H9 (cell line): ENCODE measurements at regions not wholly inside any gene's neighbourhood (a gene's known extent, or its start where the extent isn't known, plus 50 kb on each side); places are given as distances from the start of the nearest gene placed in this dataset.

Experiments
- DNase-seq: peaks from one replicate; pipeline ENCODE4 v3.0.0-alpha.2; 2017
- H2AFZ ChIP-seq: one replicate; pipeline ENCODE4 v1.6.1; 2013; ENCODE audit warnings: mild to moderate bottlenecking, low read length, control low read depth, moderate library complexity
- H2AK5ac ChIP-seq: 2 replicates; pipeline ENCODE4 v1.6.1; 2013; ENCODE audit warnings: low read length, control low read depth, mixed read lengths; ENCODE audit not compliant: insufficient read length
- H2BK120ac ChIP-seq: one replicate; pipeline ENCODE4 v1.6.1; 2013; ENCODE audit warnings: low read depth, mild to moderate bottlenecking, low read length, control low read depth, inconsistent platforms; ENCODE audit not compliant: poor library complexity, severe bottlenecking
- H2BK12ac ChIP-seq: 2 replicates; pipeline ENCODE4 v1.6.1; 2013; ENCODE audit warnings: low read length, control low read depth, mixed read lengths, low read depth; ENCODE audit not compliant: insufficient read length
- H2BK15ac ChIP-seq: 2 replicates; pipeline ENCODE4 v1.6.1; 2013; ENCODE audit warnings: low read depth, low read length, control low read depth
- H2BK20ac ChIP-seq: one replicate; pipeline ENCODE4 v1.6.1; 2013; ENCODE audit warnings: low read depth, mild to moderate bottlenecking, low read length, control low read depth, inconsistent platforms; ENCODE audit not compliant: poor library complexity, severe bottlenecking
- H2BK5ac ChIP-seq: 2 replicates; pipeline ENCODE4 v1.6.1; 2013; ENCODE audit warnings: low read length, control low read depth, mixed read lengths; ENCODE audit not compliant: insufficient read length
- H3K14ac ChIP-seq: 2 replicates; pipeline ENCODE4 v1.6.1; 2013; ENCODE audit warnings: low read length, control low read depth; ENCODE audit not compliant: insufficient read depth
- H3K18ac ChIP-seq: 2 replicates; pipeline ENCODE4 v1.6.1; 2013; ENCODE audit warnings: low read depth, mild to moderate bottlenecking, mixed read lengths, low read length, control low read depth; ENCODE audit not compliant: insufficient read length
- H3K23ac ChIP-seq: 2 replicates; pipeline ENCODE4 v1.6.1; 2013; ENCODE audit warnings: low read length, control low read depth, mixed read lengths, low read depth; ENCODE audit not compliant: insufficient read length
- H3K23me2 ChIP-seq: 2 replicates; pipeline ENCODE4 v1.6.1; 2013; ENCODE audit warnings: low read depth, mild to moderate bottlenecking, mixed read lengths, low read length, control low read depth; ENCODE audit not compliant: insufficient read length, poor library complexity, severe bottlenecking
- H3K27ac ChIP-seq: 2 replicates; pipeline ENCODE4 v1.5.1; 2013; ENCODE audit warnings: low read length, control low read depth, mixed read lengths, low read depth; ENCODE audit not compliant: insufficient read length
- H3K27me3 ChIP-seq: 2 replicates; pipeline ENCODE4 v1.6.1; 2013; ENCODE audit warnings: low read length, control low read depth, inconsistent platforms; ENCODE audit not compliant: insufficient read depth
- H3K4ac ChIP-seq: 2 replicates; pipeline ENCODE4 v1.6.1; 2013; ENCODE audit warnings: low read depth, mild to moderate bottlenecking, control low read depth, inconsistent platforms, low read length, moderate library complexity
- H3K4me1 ChIP-seq: 2 replicates; pipeline ENCODE4 v1.6.1; 2013; ENCODE audit warnings: low read length, control low read depth, inconsistent platforms; ENCODE audit not compliant: insufficient read depth
- H3K4me2 ChIP-seq: 2 replicates; pipeline ENCODE4 v1.6.1; 2013; ENCODE audit warnings: low read length, control low read depth, mixed read lengths; ENCODE audit not compliant: insufficient read length, insufficient read depth
- H3K56ac ChIP-seq: 2 replicates; pipeline ENCODE4 v1.6.1; 2013; ENCODE audit warnings: low read depth, mild to moderate bottlenecking, mixed read lengths, low read length, control low read depth; ENCODE audit not compliant: insufficient read length
- H3K79me1 ChIP-seq: 2 replicates; pipeline ENCODE4 v1.6.1; 2013; ENCODE audit warnings: low read depth, mild to moderate bottlenecking, moderate library complexity, low read length, control low read depth, inconsistent platforms; ENCODE audit not compliant: insufficient read depth, poor library complexity, severe bottlenecking
- H3K79me2 ChIP-seq: 2 replicates; pipeline ENCODE4 v1.6.1; 2013; ENCODE audit warnings: low read length, control low read depth, inconsistent platforms; ENCODE audit not compliant: insufficient read depth
- H3K9ac ChIP-seq: 2 replicates; pipeline ENCODE4 v1.6.1; 2013; ENCODE audit warnings: low read length, control low read depth, mixed read lengths; ENCODE audit not compliant: insufficient read length; ENCODE audit errors: extremely low read depth
- H3K9me3 ChIP-seq: one replicate; pipeline ENCODE4 v1.6.1; 2013; ENCODE audit warnings: low read depth, low read length, inconsistent platforms; ENCODE audit not compliant: control insufficient read depth
- H3T11ph ChIP-seq: one replicate; pipeline ENCODE4 v1.6.1; 2013; ENCODE audit warnings: mild to moderate bottlenecking, low read length, control low read depth, inconsistent platforms
- H4K20me1 ChIP-seq: one replicate; pipeline ENCODE4 v1.6.1; 2013; ENCODE audit not compliant: control insufficient read depth, insufficient read length, insufficient read depth
- H4K5ac ChIP-seq: 2 replicates; pipeline ENCODE4 v1.6.1; 2013; ENCODE audit warnings: low read depth, mild to moderate bottlenecking, mixed read lengths, low read length, control low read depth; ENCODE audit not compliant: insufficient read length
- H4K8ac ChIP-seq: replicated peaks from 2 replicates; pipeline ENCODE4 v1.6.1; 2013; ENCODE audit warnings: low read length, control low read depth, mixed read lengths, low read depth; ENCODE audit not compliant: insufficient read length
- H4K91ac ChIP-seq: 2 replicates; pipeline ENCODE4 v1.6.1; 2013; ENCODE audit warnings: low read depth, mild to moderate bottlenecking, moderate library complexity, mixed read lengths, low read length, control low read depth; ENCODE audit not compliant: insufficient read length
- H3K27ac Mint-ChIP-seq, 3 experiments: 2 replicates in 2 of 3; 3 replicates in 1 of 3; pipeline ENCODE4 v1.8.0; 2020 to 2021; ENCODE audit warnings: mixed read lengths in 3 of 3, mild to moderate bottlenecking in 1 of 3, moderate library complexity in 1 of 3
- H3K27me3 Mint-ChIP-seq: 2 replicates; pipeline ENCODE4 v1.8.0; 2021; ENCODE audit warnings: low read depth, mild to moderate bottlenecking, moderate library complexity, mixed read lengths
- H3K36me3 Mint-ChIP-seq, 3 experiments: 2 replicates in 2 of 3; 3 replicates in 1 of 3; pipeline ENCODE4 v1.8.0; 2020 to 2021; ENCODE audit warnings: low read depth in 3 of 3, mixed read lengths in 3 of 3; ENCODE audit not compliant: insufficient read depth in 1 of 3
- H3K4me1 Mint-ChIP-seq, 2 experiments: 2 replicates each; pipeline ENCODE4 v1.8.0; 2020; ENCODE audit warnings: mixed read lengths in 2 of 2
- H3K4me3 Mint-ChIP-seq, 2 experiments: 2 replicates in 1 of 2; 3 replicates in 1 of 2; pipeline ENCODE4 v1.8.0; 2020 to 2021; ENCODE audit warnings: mild to moderate bottlenecking in 2 of 2, mixed read lengths in 2 of 2, moderate library complexity in 1 of 2
- H3K9me3 Mint-ChIP-seq, 2 experiments: 2 replicates in 1 of 2; 3 replicates in 1 of 2; pipeline ENCODE4 v1.8.0; 2020; ENCODE audit warnings: mild to moderate bottlenecking in 2 of 2, mixed read lengths in 2 of 2, moderate library complexity in 1 of 2
- WGBS: extraction: QIAGEN DNeasy Blood & Tissue Kit; methylation state at CpG from one replicate; pipeline ENCODE4 v1.1.7; 2013; ENCODE audit warnings: missing lambda C conversion rate, low lambda C conversion rate, mixed read lengths; ENCODE audit not compliant: insufficient read length; ENCODE audit errors: extremely low coverage; 5-methylcytosine and 5-hydroxymethylcytosine counted together
- TF ChIP-seq, protein P1 (sequence below): fragments of 200-600 bp; sonication (generic); conservative IDR thresholded peaks from 3 replicates; pipeline ENCODE4 v1.8.0; 2021; ENCODE audit warnings: antibody characterized with exemption, mild to moderate bottlenecking

DNA sequence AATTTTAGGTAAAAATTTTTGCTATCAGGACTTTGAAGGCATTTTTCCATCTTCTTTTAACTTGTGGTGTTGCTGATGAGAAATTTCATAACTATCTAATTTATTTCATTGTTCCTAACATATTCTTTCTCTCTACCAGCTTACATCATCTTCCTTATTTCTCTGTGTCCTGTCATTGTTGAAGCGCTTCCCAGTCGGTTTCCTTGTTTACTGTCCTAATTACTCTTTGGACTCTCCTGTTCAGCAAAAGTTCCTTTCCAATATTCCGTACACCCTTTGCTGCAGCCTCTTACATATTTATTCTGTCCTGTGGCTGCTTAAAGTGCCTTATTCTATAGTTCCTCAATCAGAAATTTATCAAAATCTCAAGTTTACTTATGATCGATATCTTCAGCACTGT is 609.0 kb upstream of the FZD8 start:
- no peaks in the 10 kb centered on the region for H3K9me3 ChIP-seq
- Mint-ChIP-seq H3K27me3 (no peaks in the 10 kb centered on the region), H3K4me3 (no peak overlapping the region), H3K9me3 (no peaks in the 10 kb centered on the region), H3K36me3 (no peaks in the 10 kb centered on the region; a peak in 1 of 7 replicates), H3K27ac (no peak overlapping the region), H3K4me1 (no peaks in the 10 kb centered on the region)
- DNase-seq = no peak
- no peak overlapping the region for H2AK5ac ChIP-seq
- no peak overlapping the region for H3K4me2 ChIP-seq
- no peak overlapping the region for H2BK5ac ChIP-seq
- no peak overlapping the region for H3K9ac ChIP-seq
- no peak overlapping the region for H4K91ac ChIP-seq
- no peaks in the 10 kb centered on the region for H3K79me2 ChIP-seq
- no peak overlapping the region for H2BK20ac ChIP-seq
- H3K27ac ChIP-seq = no peak overlapping the region
- H3K23ac ChIP-seq = no peak overlapping the region
- H2BK12ac ChIP-seq = no peak overlapping the region
- no peak overlapping the region for H4K8ac ChIP-seq
- no peaks in the 10 kb centered on the region for H3K79me1 ChIP-seq
- no peak overlapping the region for H3K18ac ChIP-seq
- H2AFZ ChIP-seq = no peak overlapping the region
- no peak overlapping the region for H3K56ac ChIP-seq
- no CpG with 5 or more reads among the region's 4 CpGs for WGBS
- H2BK120ac ChIP-seq = no peak overlapping the region
- no peaks in the 10 kb centered on the region for H3K27me3 ChIP-seq
- no peak overlapping the region for H3K4ac ChIP-seq
- no peak overlapping the region for H4K5ac ChIP-seq
- no peak overlapping the region for H3T11ph ChIP-seq
- no peak overlapping the region for H2BK15ac ChIP-seq
- TF ChIP-seq, protein P1, sequence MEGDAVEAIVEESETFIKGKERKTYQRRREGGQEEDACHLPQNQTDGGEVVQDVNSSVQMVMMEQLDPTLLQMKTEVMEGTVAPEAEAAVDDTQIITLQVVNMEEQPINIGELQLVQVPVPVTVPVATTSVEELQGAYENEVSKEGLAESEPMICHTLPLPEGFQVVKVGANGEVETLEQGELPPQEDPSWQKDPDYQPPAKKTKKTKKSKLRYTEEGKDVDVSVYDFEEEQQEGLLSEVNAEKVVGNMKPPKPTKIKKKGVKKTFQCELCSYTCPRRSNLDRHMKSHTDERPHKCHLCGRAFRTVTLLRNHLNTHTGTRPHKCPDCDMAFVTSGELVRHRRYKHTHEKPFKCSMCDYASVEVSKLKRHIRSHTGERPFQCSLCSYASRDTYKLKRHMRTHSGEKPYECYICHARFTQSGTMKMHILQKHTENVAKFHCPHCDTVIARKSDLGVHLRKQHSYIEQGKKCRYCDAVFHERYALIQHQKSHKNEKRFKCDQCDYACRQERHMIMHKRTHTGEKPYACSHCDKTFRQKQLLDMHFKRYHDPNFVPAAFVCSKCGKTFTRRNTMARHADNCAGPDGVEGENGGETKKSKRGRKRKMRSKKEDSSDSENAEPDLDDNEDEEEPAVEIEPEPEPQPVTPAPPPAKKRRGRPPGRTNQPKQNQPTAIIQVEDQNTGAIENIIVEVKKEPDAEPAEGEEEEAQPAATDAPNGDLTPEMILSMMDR = no peak
- H3K14ac ChIP-seq = no peak overlapping the region
- H3K4me1 ChIP-seq = no peaks in the 10 kb centered on the region
- H4K20me1 ChIP-seq = no peaks in the 10 kb centered on the region
- H3K23me2 ChIP-seq = no peaks in the 10 kb centered on the region
